ENCODE measurements at regions not wholly inside any gene's neighbourhood (a gene's known extent, or its start where the extent isn't known, plus 50 kb on each side); places are given as distances from the start of the nearest gene placed in this dataset.

GRCh38 chr1:71262970-71263369 lies 182.1 kb upstream of the ZRANB2 start:
- no peak for DNase-seq
- H3K27me3 Mint-ChIP-seq: no peaks in the 10 kb centered on the region
- ChIA-PET POLR2A (no interaction called here), CTCF (interaction anchor here (0.6 kb wide), 1 partner anchor 236 kb away, joined by 3 read pairs; no protein-coding TSS in a partner anchor)
- no peak for ATAC-seq
- H3K36me3 Mint-ChIP-seq (ENCODE audit: low read depth): no peaks in the 10 kb centered on the region
- no peaks in the 10 kb centered on the region for H3K9me3 Mint-ChIP-seq (ENCODE audit: low read depth)
- intact Hi-C loops (cut with DNase I, micrococcal nuclease): no loop called here
- no peak overlapping the region for H3K4me3 Mint-ChIP-seq
- H3K4me1 Mint-ChIP-seq: no peaks in the 10 kb centered on the region
- H3K27ac Mint-ChIP-seq: no peak overlapping the region

DNA sequence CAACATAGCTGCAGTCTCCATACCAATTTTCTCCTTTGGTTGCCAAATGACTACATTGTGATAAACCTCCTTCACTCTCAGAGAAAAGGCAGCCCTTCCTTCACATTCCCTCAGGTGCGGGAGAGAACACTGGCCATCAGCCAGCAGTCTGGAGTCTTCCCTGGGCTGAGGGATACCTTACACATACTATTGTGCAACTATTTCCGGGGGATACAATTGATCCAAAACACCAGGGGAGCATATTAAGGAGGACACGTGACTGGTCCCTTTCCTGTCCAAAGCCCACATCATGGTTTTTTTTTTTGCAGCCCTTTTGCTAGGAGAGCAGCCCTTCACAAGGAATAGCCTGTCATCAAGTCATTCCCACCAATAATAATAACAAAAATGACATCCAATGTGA lies 172.1 kb upstream of the ZRANB2 start:
- no peaks in the 10 kb centered on the region for H3K9me3 Mint-ChIP-seq (ENCODE audit: low read depth)
- ChIA-PET POLR2A (no interaction called here), CTCF (no interaction called here)
- intact Hi-C loops (cut with DNase I, micrococcal nuclease): no loop called here
- DNase-seq (no peak), ATAC-seq (no peak)
- H3K4me3 Mint-ChIP-seq: no peak overlapping the region
- H3K27me3 Mint-ChIP-seq: peaks cover 3% of the 10 kb centered on the region
- no peak overlapping the region for H3K27ac Mint-ChIP-seq
- no peaks in the 10 kb centered on the region for H3K36me3 Mint-ChIP-seq (ENCODE audit: low read depth)
- H3K4me1 Mint-ChIP-seq: no peaks in the 10 kb centered on the region

- H3K4me3 Mint-ChIP-seq: no peak overlapping the region
These were observed 164.4 kb upstream of the ZRANB2 start for GRCh38 chr1:71245246-71245645.

DNA sequence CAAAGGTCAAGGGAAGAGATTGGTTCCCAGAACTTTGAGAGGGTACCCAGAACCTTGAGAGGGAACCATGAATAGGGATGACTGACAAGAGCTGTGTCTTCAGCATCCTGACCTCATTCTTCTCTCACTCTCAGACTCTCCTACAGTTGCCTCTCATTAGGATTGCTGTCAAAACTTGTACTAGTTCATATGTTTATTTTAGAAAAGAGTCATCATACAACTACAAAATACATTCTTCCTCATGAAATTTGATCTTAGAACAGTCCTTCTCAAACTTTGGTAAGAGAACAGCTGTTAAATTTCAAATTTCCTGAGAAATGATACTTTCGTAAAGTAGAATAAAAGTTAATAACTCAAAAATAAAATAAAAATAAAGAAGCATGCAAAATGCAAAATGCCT lies 161.4 kb upstream of the ZRANB2 start:
- no peaks in the 10 kb centered on the region for H3K36me3 Mint-ChIP-seq (ENCODE audit: low read depth)
- ChIA-PET POLR2A (no interaction called here), CTCF (no interaction called here)
- H3K27ac Mint-ChIP-seq: no peak overlapping the region
- no peak overlapping the region for H3K4me3 Mint-ChIP-seq
- intact Hi-C loops (cut with DNase I, micrococcal nuclease): no loop called here
- no peaks in the 10 kb centered on the region for H3K4me1 Mint-ChIP-seq
- peaks cover 3% of the 10 kb centered on the region for H3K9me3 Mint-ChIP-seq (ENCODE audit: low read depth)
- ATAC-seq: no peak
- H3K27me3 Mint-ChIP-seq: no peaks in the 10 kb centered on the region
- no peak for DNase-seq

More at GRCh38 chr1:71245246-71245645, 164.4 kb upstream of the ZRANB2 start:
- Mint-ChIP-seq H3K36me3 (ENCODE audit: low read depth) (no peaks in the 10 kb centered on the region), H3K27me3 (no peaks in the 10 kb centered on the region), H3K9me3 (ENCODE audit: low read depth) (peaks cover 3% of the 10 kb centered on the region), H3K27ac (no peak overlapping the region), H3K4me1 (no peaks in the 10 kb centered on the region)
- POLR2A ChIA-PET: no interaction called here
- DNase-seq (no peak), ATAC-seq (no peak)
- intact Hi-C loops (cut with DNase I, micrococcal nuclease): no loop called here
- CTCF ChIA-PET: no interaction called here

DNA sequence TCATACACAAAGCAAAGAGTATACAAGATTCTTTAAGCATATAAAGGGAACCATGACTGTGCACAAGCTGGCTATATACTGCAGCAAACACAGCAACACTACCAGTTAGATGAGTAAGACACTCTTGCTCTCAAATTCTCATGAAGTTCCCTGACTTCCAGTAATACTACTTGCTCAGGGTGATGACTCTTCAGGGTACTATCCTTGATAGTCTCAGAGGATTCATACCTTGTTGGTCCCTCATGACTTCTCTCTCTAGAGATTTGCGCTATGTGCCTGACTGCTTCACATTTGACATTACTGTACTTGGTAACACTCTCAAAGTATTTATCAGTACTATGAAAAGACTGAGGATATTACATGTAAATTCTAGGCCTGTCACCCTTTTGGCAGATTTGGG lies 159.8 kb upstream of the ZRANB2 start:
- ChIA-PET POLR2A (no interaction called here), CTCF (no interaction called here)
- intact Hi-C loops (cut with DNase I, micrococcal nuclease): no loop called here
- no peak for DNase-seq
- H3K27ac Mint-ChIP-seq: no peak overlapping the region
- no peaks in the 10 kb centered on the region for H3K36me3 Mint-ChIP-seq (ENCODE audit: low read depth)
- no peak overlapping the region for H3K4me3 Mint-ChIP-seq
- no peaks in the 10 kb centered on the region for H3K4me1 Mint-ChIP-seq
- peaks cover 2% of the 10 kb centered on the region for H3K9me3 Mint-ChIP-seq (ENCODE audit: low read depth)
- no peak for ATAC-seq
- no peaks in the 10 kb centered on the region for H3K27me3 Mint-ChIP-seq

DNA sequence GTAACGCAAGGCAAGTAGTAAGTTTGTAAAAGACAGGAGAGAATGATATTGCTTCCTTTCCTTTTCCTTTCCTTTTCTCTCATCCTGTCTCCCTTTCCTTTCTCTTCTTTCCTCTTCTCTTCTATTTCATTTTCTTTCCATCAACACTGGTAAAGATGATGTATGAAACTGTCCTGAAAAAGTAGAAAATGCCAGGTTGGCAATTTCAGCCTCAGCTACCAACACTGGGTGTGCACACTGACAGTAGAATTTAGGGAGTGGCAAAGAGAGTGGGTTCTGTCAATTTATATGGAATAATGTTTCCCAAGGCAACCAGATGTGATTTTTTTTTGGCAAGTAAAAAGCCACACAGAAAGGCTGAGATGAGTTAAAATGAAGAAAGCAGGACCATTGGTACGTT lies 155.7 kb upstream of the ZRANB2 start:
- Mint-ChIP-seq H3K27me3 (no peaks in the 10 kb centered on the region), H3K4me3 (no peak overlapping the region), H3K36me3 (ENCODE audit: low read depth) (no peaks in the 10 kb centered on the region), H3K27ac (no peak overlapping the region), H3K9me3 (ENCODE audit: low read depth) (no peaks in the 10 kb centered on the region), H3K4me1 (no peaks in the 10 kb centered on the region)
- ATAC-seq (no peak), DNase-seq (no peak)
- intact Hi-C loops (cut with DNase I, micrococcal nuclease): no loop called here
- CTCF ChIA-PET: no interaction called here
- POLR2A ChIA-PET: no interaction called here

- Mint-ChIP-seq H3K36me3 (ENCODE audit: low read depth) (no peaks in the 10 kb centered on the region), H3K9me3 (ENCODE audit: low read depth) (no peaks in the 10 kb centered on the region), H3K4me3 (no peak overlapping the region), H3K27me3 (no peaks in the 10 kb centered on the region), H3K27ac (no peak overlapping the region), H3K4me1 (no peaks in the 10 kb centered on the region)
- POLR2A ChIA-PET: no interaction called here
- DNase-seq (no peak), ATAC-seq (no peak)
- CTCF ChIA-PET: no interaction called here
- intact Hi-C loops (cut with DNase I, micrococcal nuclease): no loop called here
These were observed 152.8 kb upstream of the ZRANB2 start for GRCh38 chr1:71233645-71234044.

DNA sequence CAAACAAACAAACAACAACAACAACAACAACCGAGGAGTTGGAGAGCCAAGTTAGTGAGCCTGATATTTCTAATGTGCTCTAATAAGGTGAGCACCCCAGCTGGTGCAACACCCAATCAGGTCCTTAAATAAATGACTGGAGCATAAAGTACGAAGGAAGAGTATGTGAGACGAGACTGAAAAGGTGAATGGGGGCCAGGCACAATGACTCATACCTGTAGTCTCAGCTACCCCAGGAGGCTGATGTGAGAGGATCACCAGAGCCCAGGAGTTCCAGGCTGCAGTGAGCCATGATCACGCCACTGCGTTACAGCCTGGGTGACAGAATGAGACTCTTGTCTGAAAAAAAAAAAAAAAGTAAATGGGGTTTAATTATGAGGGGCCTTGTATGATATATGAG lies 152.0 kb upstream of the ZRANB2 start:
- H3K27me3 Mint-ChIP-seq: no peaks in the 10 kb centered on the region
- intact Hi-C loops (cut with DNase I, micrococcal nuclease): no loop called here
- H3K36me3 Mint-ChIP-seq (ENCODE audit: low read depth): no peaks in the 10 kb centered on the region
- no peaks in the 10 kb centered on the region for H3K4me1 Mint-ChIP-seq
- no peak overlapping the region for H3K4me3 Mint-ChIP-seq
- no peak overlapping the region for H3K27ac Mint-ChIP-seq
- ATAC-seq (no peak), DNase-seq (no peak)
- ChIA-PET POLR2A (no interaction called here), CTCF (no interaction called here)
- no peaks in the 10 kb centered on the region for H3K9me3 Mint-ChIP-seq (ENCODE audit: low read depth)

- DNase-seq: no peak
- ChIA-PET CTCF (no interaction called here), POLR2A (no interaction called here)
- H3K4me3 Mint-ChIP-seq: no peak overlapping the region
- H3K9me3 Mint-ChIP-seq (ENCODE audit: low read depth): no peaks in the 10 kb centered on the region
- no peaks in the 10 kb centered on the region for H3K27me3 Mint-ChIP-seq
- no peaks in the 10 kb centered on the region for H3K4me1 Mint-ChIP-seq
- ATAC-seq: no peak
- intact Hi-C loops (cut with DNase I, micrococcal nuclease): no loop called here
- H3K27ac Mint-ChIP-seq: no peak overlapping the region
- H3K36me3 Mint-ChIP-seq (ENCODE audit: low read depth): no peaks in the 10 kb centered on the region
These were observed 151.4 kb upstream of the ZRANB2 start for GRCh38 chr1:71232166-71232763.

- H3K27me3 Mint-ChIP-seq: no peaks in the 10 kb centered on the region
- no peaks in the 10 kb centered on the region for H3K36me3 Mint-ChIP-seq (ENCODE audit: low read depth)
- ATAC-seq (no peak), DNase-seq (no peak)
- POLR2A ChIA-PET: no interaction called here
- no peak overlapping the region for H3K4me3 Mint-ChIP-seq
- intact Hi-C loops (cut with DNase I, micrococcal nuclease): no loop called here
- H3K9me3 Mint-ChIP-seq (ENCODE audit: low read depth): peaks cover under 1% of the 10 kb centered on the region
- no peaks in the 10 kb centered on the region for H3K4me1 Mint-ChIP-seq
- CTCF ChIA-PET: no interaction called here
- no peak overlapping the region for H3K27ac Mint-ChIP-seq
These were observed 150.9 kb upstream of the ZRANB2 start for GRCh38 chr1:71231751-71232150.

GRCh38 chr1:71228742-71229365 lies 148.0 kb upstream of the ZRANB2 start:
- Mint-ChIP-seq H3K36me3 (ENCODE audit: low read depth) (no peaks in the 10 kb centered on the region), H3K27me3 (no peaks in the 10 kb centered on the region), H3K9me3 (ENCODE audit: low read depth) (peaks cover 4% of the 10 kb centered on the region), H3K4me1 (no peaks in the 10 kb centered on the region), H3K4me3 (no peak overlapping the region), H3K27ac (no peak overlapping the region)
- ATAC-seq (no peak), DNase-seq (no peak)
- ChIA-PET CTCF (no interaction called here), POLR2A (no interaction called here)
- intact Hi-C loops (cut with DNase I, micrococcal nuclease): no loop called here

GRCh38 chr1:71228241-71228640 lies 147.4 kb upstream of the ZRANB2 start:
- H3K4me3 Mint-ChIP-seq: no peak overlapping the region
- H3K9me3 Mint-ChIP-seq (ENCODE audit: low read depth): peaks cover 4% of the 10 kb centered on the region
- no peak for DNase-seq
- intact Hi-C loops (cut with DNase I, micrococcal nuclease): no loop called here
- H3K27ac Mint-ChIP-seq: no peak overlapping the region
- ChIA-PET POLR2A (no interaction called here), CTCF (no interaction called here)
- H3K36me3 Mint-ChIP-seq (ENCODE audit: low read depth): no peaks in the 10 kb centered on the region
- no peak for ATAC-seq
- no peaks in the 10 kb centered on the region for H3K4me1 Mint-ChIP-seq
- H3K27me3 Mint-ChIP-seq: no peaks in the 10 kb centered on the region

Measured in activated CD4-positive, alpha-beta T cell treated with anti-CD3 and anti-CD28 coated beads for 36 hours (primary cell).